HG03558 (cell line): ENCODE measurements at regions not wholly inside any gene's neighbourhood (a gene's known extent, or its start where the extent isn't known, plus 50 kb on each side); places are given as distances from the start of the nearest gene placed in this dataset.
"Not testable (repeated sequence)": the region's sequence is repeated elsewhere in the genome, so short reads cannot be mapped to it uniquely, and the experiment has no call there.

ENCODE experiments used
- ATAC-seq: cut with Tn5 transposase; IDR thresholded peaks from one replicate; pipeline ENCODE4 v1.9.1; 2021; ENCODE audit warnings: moderate number of reproducible peaks; ENCODE audit not compliant: unreplicated experiment; ENCODE audit errors: extremely low read depth

DNA sequence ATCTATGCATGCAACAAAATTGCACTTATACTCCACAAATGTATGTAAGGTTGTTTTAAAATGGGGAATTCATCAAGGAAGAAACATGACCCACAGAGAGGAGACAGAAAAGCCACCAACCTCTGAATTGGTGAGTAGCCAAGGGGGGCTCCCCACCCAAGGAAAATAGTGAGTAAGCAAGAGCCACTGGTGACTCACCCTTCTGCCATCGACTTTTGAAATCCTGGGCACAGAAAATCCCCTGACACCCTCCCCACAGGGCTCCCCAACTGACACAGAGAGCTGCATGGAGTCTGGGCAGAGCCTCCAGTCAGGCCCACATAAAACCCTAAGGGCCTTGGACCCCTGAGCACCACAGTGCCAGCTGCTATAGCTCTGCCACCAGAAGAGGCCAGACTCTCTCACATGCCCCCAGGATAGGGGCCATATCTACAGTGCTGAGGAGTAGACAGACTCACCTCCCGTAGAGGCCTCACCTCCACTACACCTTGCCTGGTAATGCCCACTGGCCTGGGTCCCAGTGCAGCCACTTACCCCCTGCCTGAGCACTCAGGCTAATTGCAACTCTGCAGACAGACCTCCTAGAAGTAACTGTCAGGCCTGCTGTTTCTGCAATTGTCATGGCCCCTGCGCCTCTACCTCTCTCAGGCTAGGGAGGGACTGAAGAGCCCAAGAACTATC is 244.7 kb upstream of the WSB1 start:
- ATAC-seq: no peak

DNA sequence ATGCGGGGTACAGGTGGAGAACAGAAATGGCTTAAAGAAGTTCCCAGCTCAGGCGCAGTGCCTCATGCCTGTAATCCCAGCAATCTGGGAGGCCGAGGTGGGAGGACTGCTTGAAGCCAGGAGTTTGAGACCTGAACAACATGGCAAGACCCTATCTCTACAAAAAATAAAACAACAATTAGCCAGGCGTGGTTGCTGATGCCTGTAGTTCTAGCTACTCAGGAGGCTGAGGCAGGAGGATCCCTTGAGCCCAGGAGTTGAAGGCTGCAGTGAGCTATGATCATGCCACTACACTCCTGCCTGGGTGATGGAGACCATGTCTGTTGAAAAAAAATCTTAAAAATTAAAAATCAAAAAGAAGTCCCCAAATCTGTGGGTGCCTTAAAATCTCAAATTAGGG is 228.3 kb upstream of the WSB1 start:
- ATAC-seq: no peak

DNA sequence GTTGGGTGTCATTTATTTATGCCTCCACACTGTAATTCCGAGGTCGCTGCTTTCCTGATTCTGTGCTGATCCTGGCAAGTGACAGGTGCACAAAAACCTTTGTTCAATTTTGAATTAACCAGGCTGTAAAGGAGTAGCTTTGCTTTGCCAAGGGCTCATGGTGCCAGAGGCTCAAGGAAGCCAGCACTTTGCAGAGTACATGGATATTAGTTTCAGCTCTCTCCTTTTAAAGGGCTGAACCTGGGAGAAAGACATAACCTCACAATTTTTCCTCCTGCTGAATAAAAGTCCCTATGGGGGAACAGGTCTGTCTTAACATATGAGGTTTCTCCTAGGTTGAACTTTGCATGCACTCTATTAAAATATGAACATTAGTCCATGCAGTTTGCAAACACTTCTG is 227.6 kb upstream of the WSB1 start:
- no peak for ATAC-seq

DNA sequence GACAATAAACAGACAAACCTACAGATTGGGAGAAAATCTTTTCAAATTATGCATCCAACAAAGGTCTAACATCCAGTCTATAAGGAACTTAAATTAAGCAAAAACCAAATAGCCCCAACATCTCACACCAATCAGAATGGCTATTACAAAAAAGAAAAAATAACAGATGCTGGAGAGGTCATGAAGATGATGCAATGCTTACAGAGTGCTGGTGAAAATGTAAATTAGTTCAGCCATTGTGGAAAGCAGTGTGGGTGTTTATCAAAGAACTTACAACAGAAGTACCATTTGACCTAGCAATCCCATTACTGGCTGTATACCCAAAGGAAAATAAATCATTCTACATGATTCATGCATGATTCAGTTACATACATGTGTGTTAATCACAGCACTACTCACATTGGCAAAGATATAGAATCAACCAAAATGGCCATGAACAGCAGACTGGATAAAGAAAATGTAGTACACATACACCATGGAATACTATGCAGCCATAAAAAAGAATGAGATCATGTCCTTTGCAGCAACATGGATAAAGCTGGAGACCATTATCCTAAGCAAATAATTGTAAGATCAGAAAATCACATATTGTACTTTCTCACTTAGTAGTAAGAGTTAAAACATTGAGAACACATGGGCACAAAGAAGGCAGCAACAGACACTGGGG is 223.9 kb upstream of the WSB1 start:
- ATAC-seq: no peak

DNA sequence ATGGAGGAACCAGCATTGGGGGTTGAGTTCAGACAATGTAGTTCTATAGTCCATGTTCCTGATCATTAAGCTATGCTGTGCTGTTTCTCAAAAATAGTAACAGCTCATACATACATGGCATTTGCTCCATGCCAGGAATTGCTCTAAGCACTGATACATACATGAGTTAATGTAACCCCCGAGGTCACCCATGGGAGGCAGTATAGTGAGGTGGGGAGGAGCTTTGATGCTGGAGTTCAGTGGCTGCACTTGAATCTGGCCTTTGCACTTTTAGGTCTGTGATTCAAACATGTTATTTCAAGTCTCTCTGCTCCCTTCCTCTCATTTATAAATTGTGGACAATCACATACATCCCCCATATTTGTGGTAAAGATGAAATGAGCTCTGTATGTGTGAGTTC is 223.1 kb upstream of the WSB1 start:
- no peak for ATAC-seq

DNA sequence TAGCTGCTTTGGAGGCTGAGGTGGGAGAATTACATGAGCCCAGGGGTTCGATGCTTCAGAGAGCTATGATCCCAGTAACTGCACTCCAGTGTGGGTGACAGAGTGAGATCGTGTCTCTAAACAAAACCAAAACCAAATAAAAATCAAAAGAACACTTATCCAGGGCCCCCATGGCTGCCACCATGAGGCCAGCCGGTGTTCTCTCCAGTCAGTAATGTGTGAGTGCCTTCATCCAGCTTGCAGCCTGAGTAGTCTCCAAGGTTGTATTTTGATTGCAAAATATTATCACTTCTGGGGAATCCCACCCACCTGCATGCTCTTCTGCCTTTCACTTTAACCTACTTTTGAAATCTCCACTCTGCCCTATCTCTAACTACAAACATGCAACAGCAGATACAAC is 221.0 kb upstream of the WSB1 start:
- no peak for ATAC-seq

DNA sequence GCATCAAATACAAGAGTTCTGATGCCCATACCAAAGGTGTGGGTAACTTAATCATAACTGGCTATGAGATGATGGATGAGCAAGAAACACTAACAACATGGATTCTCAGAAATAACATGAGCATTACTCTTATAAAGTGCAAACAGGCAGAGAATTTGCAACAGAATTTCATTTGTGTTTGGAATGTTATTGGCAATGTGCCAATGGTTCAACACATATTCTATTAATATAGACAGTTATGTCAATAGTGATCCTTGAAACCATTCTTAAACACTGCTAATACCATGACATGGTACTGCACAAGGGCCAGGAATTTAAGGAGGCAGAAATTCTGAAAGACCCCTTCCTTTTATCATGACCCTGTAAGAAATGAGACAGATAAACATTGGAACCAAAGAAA is 217.1 kb upstream of the WSB1 start:
- ATAC-seq: no peak

DNA sequence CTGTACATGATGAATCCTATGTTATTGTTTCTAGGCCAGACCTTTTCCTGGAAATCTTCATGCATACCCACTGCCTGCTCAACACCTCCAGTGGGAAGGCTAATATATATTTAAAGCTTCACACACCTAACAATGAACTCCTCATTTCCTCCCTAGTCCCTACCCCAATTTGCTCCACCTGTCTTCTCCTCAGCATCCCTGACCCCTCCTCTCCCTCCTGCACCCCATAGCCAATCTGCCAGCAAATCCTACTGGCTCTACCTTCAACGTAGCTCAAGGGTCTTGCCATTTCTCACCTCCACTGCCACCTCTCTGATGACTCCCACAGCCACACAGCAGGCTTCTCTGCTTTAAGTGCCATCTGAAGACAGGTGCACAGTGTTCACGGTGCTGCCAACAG is 215.6 kb upstream of the WSB1 start:
- ATAC-seq: no peak

DNA sequence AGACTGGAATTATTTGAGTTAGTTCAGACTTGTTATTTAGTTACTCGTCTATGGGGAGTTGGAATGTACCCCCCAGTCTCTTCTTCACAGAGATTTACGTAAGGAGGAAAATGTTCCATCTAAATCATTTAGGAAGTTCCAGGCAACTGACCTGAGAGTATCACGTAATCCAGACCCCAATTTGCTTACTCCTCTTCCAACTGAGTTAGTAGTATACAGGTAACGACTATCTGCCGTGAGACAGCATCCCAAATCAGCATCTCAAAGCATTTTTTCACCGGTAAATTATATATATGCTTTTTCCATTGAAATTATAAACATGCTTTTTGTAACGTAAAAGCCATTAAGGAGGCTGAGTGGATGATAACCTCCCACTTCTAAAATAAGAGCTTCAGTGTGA is 214.3 kb upstream of the WSB1 start:
- ATAC-seq: no peak

DNA sequence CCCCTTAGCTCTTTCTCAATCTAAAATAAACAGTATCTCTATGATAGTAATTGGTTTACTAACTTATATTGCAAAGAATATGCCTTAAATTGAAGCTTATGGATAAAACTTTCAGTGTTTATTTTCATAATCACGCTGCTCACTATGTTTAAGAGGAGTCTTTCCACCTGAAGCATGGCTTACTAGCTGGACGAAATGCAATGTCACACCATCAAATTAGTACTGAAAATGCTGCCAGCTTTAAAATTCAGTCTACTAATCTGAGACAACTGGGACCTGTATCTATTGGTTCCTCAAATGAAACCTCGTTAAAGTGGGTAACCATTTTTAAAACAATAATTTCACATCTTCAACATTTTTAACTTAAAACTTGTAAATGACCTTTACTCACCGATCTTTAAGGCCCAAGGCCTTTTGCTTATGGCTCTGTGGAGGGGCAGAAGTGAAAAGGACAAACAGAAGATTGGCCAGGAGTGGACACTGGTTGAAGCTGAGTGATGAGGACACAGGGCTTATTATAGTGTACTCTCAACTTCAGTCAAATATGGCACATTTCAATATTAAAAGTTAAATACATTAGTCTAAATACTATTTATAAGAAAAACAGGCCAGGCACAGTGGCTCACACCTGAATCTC is 212.8 kb upstream of the WSB1 start:
- ATAC-seq: no peak

DNA sequence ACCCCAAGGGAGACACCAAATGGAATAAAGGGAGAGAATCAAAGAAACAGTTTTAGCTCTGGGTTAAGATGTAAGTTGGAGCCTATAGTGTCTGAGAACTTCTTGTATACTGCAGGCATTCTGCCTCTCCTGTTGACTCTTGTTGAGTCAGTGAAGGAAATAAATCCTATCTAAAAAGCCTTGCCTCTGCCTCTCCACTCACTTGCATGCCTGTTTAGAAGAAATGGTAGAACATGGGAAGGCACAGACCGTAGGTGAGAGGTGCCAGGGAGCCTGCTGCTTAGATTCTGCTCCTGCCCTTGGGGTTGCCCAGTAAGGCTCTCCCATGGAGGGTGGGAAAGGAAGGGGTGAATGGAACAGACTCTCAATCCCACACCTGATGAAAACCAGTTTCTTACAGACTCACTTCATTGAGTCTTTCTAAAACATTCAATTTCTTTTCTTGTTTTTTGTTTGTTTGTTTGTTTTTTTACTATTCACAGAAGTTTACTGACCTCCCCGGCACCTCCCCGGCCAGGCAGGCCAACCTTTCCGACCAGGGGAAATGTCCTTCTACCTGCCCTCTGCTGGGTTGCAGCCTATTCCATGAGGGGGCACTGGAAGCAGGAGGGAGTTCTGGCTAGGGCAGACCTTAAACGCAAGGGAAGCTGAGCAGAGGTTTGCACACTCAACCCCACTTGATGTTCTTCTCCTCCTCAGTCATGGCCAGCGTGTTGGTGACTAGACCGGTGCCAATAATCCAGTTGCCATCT is 211.7 kb upstream of the WSB1 start:
- no peak for ATAC-seq

DNA sequence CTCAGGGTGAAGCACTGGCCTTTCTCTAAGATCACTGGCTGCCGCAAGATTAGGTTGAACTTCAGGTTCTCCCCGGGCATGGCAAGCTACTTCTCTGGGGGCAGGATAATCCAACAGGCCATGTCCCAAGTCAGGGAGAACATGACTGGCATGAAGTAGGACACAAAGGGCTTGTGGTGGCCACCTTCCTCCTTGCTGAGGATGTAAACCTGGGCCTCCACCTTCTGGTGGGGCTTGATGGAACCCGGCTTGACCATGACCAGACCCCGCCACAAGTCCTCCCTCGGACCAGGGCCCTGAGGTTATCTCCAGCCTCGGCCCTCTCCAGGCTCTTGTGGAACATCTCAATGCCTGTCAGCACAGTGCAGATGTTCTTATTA is 211.1 kb upstream of the WSB1 start:
- no peak for ATAC-seq

DNA sequence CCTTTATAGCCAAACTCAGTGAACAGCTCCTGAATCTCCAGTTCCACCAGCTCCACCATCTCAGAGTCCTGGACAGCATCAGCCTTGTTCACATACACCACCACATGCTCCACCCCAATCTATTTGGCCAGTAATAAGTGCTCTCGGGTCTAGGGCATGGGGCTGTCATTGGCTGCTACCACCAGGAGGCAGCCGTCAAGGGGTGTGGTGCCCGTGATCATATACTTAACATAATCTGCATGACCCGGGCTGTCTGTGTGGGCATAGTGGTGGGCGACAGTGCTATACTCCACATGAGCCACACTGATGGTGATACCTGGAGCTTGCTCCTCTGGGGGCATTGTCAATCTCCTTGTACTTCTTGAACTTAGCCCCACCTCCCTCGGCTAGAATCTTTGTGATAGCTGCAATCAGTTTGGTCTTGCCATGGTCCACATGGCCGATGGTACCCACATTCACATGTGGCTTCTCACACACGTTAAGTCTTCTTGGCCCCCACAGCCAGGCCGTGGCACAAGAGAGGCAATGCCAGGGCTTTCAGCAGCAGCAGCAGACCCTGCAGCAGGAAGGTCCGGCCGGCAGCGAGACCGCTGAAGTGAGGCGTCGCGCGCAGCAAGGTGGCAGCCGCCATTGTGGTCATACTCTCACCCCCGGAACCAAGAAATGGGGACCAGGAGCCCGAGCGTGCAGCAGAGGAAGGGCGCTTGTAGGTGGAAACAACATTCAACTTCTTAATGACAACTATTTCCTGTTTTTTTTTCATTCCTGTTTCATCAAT is 210.3 kb upstream of the WSB1 start:
- ATAC-seq: no peak

DNA sequence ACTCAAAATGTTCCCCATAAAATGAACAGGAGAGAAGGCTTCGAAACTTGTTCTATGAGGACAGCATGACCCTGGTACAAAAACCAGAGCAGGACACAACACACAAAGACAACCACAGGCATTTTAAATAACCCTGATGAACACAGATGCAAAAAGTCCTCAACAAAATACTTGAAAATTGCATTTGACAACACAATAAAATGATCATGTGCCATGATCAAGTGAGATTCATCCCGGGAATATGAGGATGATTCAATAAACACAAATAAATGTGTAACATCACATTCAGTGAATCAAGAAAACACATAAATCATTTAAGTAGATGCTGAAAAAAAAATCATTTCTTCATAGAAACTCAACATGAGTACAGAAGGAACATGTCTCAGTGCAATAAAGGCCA is 208.4 kb upstream of the WSB1 start:
- no peak for ATAC-seq

DNA sequence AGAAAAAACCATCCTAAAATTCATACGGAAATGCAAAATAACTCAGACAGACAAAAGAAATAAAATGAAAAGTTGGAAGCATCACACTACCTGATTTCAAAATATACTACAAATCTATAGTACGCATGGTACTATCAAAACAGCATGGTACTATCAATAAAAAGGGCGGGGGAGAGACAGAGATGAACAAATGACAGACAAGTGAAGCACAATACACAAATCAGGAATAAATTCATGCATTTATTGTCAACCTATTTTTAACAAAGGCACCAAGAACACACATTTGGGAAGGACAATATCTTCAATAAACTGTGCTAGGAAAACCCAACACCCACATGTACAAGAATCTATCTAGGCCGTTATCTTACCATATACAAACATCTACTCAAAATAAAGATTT is 207.4 kb upstream of the WSB1 start:
- ATAC-seq: no peak

DNA sequence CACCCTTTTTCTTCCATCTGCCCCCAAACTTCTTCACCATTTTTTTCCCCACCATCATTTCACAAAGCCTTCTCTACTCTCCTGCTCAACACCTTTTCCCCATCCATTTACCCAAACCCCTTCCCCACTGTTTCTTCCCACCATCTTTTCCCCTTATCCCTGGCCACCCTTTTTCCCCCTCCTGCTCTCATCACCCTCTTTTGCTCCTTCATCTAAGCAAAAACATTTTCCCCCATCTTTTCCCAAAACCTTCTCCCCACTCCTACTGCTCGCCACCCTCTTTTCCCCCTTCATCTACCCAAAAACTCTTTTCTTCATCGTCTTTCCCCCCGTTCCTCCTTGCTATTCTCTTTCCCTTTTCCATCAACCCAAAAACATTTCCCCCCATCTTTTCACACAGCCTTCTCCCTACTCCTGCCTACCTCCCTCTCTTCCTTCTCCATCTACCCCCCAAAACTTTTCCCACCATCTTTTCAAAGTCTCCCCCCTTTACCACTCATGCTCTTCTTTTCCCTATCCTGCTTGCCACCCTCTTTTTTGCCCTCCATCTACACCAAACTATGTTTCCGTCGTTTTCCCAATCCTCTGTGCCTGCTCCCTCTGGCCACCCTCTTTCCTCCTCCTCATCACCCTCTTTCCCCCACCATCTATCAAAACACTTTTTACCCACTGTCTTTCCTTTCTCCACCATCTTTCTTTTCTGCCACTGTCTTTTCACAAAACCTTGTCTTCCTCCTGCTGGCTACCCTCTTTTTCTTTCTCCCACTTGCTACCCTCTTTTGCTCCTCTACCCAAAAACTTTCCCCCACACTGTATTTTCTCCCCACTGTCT is 205.8 kb upstream of the WSB1 start:
- ATAC-seq: no peak

DNA sequence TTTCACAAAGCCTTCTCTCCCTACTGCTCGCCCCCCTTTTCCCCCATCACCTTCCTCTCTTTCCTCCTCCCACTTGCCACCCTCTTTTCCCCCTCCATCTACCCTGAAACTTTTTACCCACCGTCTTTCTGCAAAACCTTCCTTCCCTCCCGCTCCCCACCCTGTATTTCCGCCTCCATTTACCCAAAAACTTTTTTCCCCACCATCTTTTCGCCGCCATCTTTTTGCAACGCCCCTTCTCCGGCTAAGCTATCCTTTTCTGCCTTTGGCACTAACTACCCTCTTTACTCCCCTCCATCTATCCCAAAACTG is 205.2 kb upstream of the WSB1 start:
- no peak for ATAC-seq

DNA sequence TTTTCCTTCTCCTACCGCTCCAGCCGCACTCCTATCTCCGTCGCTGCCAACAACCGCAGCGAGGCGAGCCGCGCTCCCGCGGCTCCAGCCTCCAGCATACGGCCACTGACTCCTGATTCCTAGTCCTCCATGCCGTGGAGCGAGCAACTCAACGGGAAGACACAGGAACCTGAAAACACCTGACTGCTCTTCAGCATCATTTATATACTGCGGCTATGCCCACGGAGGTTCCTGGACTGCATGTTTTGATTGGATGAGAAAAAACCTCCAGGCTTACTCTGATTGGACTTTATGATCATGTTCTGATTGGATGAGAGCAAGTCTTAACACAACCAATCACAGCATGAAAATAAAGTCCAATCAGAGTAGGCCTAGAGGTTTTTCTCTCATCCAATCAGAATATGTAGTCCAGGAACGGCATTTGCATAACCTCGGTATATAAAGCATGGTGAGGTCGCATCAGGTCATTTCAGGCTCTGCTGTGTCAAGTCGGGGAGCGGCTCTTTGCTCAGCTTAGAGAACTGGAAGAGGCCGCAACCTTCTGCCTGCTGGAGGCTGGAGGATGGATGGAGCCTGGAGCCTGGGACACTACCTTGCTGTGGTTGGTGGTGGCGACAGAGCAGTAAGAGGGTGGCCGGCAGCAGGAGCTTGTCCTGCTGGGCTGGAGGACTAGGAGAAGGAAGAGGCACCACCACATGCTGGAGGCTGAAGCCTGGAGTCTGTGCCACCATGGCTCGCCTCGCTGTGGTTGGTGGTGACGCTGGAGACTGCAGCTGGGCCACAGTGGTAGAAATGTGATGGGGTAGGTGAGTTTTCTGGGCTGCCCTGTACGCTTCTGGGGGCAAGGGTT is 204.6 kb upstream of the WSB1 start:
- not testable (repeated sequence) for ATAC-seq

DNA sequence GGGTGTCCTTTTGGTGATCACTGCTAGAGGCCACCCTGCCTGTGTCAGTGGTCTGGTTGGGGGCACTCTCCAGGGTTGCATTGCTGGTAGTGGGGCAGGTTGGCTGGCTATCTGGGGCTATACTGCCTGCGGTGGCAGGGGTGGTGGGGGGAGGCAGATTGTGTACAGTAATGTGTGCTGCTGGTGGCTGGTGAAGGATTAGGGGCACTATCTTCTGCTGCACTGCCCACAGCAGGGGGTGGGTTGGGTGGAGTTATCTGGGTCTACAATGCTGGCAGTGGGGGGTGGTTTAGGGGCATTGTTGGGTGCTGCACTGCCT is 204.0 kb upstream of the WSB1 start:
- ATAC-seq: no peak
